ENCODE measurements at regions not wholly inside any gene's neighbourhood (a gene's known extent, or its start where the extent isn't known, plus 50 kb on each side); places are given as distances from the start of the nearest gene placed in this dataset.
"Not testable (repeated sequence)": the region's sequence is repeated elsewhere in the genome, so short reads cannot be mapped to it uniquely, and the experiment has no call there.

GRCh38 chr2:59157908-59158307, 916.8 kb upstream of the FANCL start:
- TF ChIP-seq EZH2 (IDR thresholded peaks at IDR 0.05; ENCODE audit: borderline replicate concordance, low read length): not testable (repeated sequence)
- TF ChIP-seq, protein P1, sequence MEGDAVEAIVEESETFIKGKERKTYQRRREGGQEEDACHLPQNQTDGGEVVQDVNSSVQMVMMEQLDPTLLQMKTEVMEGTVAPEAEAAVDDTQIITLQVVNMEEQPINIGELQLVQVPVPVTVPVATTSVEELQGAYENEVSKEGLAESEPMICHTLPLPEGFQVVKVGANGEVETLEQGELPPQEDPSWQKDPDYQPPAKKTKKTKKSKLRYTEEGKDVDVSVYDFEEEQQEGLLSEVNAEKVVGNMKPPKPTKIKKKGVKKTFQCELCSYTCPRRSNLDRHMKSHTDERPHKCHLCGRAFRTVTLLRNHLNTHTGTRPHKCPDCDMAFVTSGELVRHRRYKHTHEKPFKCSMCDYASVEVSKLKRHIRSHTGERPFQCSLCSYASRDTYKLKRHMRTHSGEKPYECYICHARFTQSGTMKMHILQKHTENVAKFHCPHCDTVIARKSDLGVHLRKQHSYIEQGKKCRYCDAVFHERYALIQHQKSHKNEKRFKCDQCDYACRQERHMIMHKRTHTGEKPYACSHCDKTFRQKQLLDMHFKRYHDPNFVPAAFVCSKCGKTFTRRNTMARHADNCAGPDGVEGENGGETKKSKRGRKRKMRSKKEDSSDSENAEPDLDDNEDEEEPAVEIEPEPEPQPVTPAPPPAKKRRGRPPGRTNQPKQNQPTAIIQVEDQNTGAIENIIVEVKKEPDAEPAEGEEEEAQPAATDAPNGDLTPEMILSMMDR (IDR thresholded peaks at IDR 0.05; ENCODE audit: low read length): not testable (repeated sequence)

Data from OCI-LY1 (cell line).